ENCODE measurements at regions not wholly inside any gene's neighbourhood (a gene's known extent, or its start where the extent isn't known, plus 50 kb on each side); places are given as distances from the start of the nearest gene placed in this dataset.
"Not testable (repeated sequence)": the region's sequence is repeated elsewhere in the genome, so short reads cannot be mapped to it uniquely, and the experiment has no call there.

GRCh38 chr10:81603106-81603620, 271.8 kb upstream of the NRG3 start:
- DNase-seq (ENCODE audit: low spot score) = no peak

- not testable (repeated sequence) for DNase-seq (ENCODE audit: low spot score)
Observed at GRCh38 chr10:81644485-81644884, 230.5 kb upstream of the NRG3 start.

GRCh38 chr10:81655986-81656385, 219.0 kb upstream of the NRG3 start:
- DNase-seq (ENCODE audit: low spot score) = no peak

- no peak for DNase-seq (ENCODE audit: low spot score)
Observed at GRCh38 chr10:81662837-81663236, 212.2 kb upstream of the NRG3 start.

- DNase-seq (ENCODE audit: low spot score) = not testable (repeated sequence)
Observed at GRCh38 chr10:81664800-81665199, 210.2 kb upstream of the NRG3 start.

DNA sequence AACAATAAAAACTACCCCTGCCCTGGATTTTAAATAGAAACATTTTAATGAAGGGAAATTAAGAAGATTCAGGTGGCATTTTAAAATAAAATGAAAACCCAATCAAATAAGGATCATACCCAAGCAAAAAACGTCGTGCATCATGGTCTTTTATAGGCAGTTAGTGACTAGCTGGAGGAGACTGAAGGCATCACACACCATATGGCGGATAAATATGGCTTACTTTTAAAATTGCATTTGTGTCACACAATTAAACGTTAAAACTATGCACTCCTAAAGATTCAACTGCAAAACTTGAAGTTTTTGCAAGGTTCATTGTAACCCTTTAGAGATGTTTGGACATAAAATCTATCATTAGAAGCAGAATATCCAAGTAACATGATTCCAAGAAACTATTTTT, 200.1 kb upstream of the NRG3 start:
- no peak for DNase-seq (ENCODE audit: low spot score)

- no peak for DNase-seq (ENCODE audit: low spot score)
Observed at GRCh38 chr10:81679291-81679690, 195.7 kb upstream of the NRG3 start.

GRCh38 chr10:81680359-81680758, 194.6 kb upstream of the NRG3 start:
- no peak for DNase-seq (ENCODE audit: low spot score)

GRCh38 chr10:81688459-81688858, 186.5 kb upstream of the NRG3 start:
- DNase-seq (ENCODE audit: low spot score) = no peak

- DNase-seq (ENCODE audit: low spot score) = no peak
Observed at GRCh38 chr10:81696609-81697388, 178.2 kb upstream of the NRG3 start.

- no peak for DNase-seq (ENCODE audit: low spot score)
Observed at GRCh38 chr10:81704596-81704995, 170.4 kb upstream of the NRG3 start.

DNA sequence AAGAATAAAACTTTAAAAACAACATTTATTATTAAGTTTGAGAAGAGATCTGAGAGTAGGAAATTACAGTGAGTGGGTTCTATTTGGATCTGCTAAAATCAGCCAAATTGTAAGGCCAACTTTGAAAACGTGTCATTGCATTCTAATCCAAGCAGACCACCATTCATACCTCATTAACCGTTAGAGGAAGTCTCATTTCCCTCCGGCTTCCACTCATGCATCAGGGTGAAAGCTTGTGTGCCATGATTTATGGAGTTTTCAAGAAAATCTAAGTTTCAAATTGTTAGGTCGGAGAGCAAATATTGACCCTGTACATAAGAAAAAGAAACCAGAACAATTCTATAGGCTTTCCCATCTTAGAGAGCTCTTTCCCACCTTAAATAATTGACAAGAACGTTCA, 166.6 kb upstream of the NRG3 start:
- DNase-seq (ENCODE audit: low spot score) = no peak

DNA sequence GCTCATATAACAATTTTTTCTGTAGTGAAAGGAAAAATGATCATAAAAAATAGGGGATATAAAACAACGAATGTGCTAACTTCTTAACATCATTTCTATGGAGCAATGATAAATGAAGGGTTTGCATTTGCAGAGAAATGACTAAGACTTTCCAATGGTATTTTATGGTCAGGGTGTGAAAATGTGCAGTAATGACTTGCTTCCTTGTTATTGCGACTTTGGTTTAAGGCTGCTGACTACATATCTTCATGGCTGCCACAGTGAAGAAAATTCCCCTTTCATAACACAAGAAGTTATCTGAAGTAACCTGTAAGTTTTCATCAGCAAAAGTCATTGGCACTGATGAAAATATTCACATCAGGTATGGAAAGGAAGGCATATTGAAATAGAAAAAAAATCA, 166.1 kb upstream of the NRG3 start:
- DNase-seq (ENCODE audit: low spot score) = no peak

- DNase-seq (ENCODE audit: low spot score) = no peak
Observed at GRCh38 chr10:81722399-81722798, 152.6 kb upstream of the NRG3 start.

DNA sequence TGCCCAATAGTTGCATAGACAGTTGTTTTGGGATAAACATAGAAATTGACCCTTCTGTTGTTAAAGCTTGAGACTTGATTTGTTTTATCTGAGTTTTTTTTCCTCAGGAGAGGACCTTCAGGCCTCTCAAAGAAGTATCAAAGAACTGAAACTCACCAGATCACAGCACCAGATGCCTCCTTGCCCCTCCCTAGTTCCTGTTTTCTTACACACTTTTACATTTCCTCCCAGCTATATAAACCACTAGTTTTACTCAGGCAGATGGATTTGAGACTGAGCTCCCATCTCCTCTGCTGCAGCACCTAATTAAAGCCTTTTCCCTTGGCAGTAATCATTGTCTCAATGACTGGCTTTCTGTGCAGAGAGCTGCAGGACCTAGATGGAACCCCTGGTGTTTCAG, 150.6 kb upstream of the NRG3 start:
- DNase-seq (ENCODE audit: low spot score) = no peak

DNA sequence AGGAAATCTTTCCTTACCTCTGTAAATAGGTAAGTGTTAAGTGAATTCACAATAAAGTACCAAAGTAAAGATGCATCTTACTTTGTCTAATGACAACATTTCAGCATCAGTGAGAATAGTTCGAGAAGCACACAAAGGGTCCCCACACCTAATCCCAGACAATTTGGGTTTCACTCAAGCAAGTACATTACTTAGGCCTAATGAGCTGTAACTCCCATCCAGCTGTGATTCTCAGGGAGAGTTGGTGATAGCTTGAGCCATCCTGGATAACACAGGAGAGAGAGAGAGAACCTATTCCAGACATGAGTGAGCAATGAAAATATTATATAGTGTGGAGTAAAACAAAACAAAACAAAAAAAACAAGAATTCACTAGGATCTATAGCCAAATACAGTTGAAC, 149.1 kb upstream of the NRG3 start:
- DNase-seq (ENCODE audit: low spot score) = no peak

DNA sequence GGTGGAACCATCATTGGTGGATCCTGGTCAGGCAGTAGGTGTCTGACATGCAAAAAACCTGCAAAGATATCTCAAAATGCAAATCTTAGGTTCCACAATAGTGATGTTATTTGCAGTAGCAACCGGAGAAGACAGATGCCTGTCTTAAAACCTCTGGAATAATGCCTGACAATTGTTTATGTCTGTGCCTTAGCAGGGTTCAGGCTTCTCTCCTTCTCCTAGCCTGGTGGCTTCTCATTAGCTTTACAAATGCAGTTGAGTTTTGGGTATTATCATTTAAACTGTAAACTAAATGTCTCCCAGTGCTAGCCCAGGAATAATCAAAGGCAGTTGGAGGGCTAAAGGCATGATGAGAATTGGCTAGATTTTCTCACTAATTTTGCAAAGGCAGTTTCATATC, 146.3 kb upstream of the NRG3 start:
- DNase-seq (ENCODE audit: low spot score) = no peak

DNA sequence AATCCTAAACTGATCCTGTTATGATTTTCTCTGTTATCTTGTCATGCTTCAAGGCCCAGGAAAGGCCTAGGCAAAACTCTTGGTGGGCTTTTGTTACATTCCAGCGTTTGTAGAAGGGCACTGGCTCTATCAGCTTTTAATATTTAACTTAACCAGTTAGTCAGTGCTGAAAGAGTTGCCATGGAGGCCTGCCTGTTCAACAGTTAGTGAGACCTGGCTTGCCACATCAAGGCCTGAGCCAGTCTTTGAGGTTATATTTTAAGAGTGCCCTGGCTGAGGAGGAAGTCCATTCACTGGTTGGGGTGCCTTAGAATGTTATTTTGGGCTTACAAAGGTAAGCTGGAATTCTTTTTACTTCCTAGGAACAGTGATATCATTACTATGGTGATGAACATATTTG, 144.1 kb upstream of the NRG3 start:
- no peak for DNase-seq (ENCODE audit: low spot score)

- DNase-seq (ENCODE audit: low spot score) = no peak
Observed at GRCh38 chr10:81733542-81733941, 141.5 kb upstream of the NRG3 start.

DNA sequence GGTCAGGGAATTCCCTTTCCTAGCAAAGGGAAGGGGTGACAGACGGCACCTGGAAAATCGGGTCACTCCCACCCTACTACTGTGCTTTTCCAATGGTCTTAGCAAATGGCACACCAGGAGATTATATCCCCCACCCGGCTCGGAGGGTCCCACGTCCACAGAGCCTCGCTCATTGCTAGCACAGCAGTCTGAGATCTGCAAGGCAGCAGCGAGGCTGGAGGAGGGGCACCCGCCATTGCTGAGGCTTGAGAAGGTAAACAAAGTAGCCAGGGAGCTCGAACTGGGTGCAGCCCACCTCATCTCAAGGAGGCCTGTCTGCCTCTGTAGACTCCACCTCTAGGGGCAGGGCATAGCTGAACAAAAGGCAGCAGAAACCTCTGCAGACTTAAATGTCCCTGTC, 139.8 kb upstream of the NRG3 start:
- not testable (repeated sequence) for DNase-seq (ENCODE audit: low spot score)

- DNase-seq (ENCODE audit: low spot score) = no peak
Observed at GRCh38 chr10:81759111-81759510, 115.9 kb upstream of the NRG3 start.

DNA sequence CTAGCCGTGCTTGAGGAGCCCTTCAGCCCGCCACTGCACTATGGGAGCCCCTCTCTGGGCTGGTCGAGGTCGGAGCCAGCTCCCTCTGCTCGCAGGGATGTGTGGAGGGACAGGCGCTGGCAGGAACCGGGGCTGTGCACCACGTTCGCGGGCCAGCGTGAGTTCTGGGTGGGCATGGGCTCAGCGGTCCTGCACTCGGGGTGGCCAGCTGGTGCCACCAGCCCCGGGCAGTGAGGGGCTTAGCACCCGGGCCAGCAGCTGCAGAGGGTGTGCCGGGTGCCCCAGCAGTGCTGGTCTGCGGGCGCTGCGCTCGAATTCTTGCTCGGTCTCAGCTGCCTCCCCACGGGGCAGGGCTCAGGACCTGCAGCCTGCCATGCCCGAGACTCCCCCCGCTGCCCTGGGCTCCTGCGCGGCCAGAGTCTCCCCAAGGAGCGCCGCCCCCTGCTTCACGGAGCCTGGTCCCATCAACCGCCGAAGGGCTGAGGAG, 90.8 kb upstream of the NRG3 start:
- DNase-seq (ENCODE audit: low spot score) = no peak

DNA sequence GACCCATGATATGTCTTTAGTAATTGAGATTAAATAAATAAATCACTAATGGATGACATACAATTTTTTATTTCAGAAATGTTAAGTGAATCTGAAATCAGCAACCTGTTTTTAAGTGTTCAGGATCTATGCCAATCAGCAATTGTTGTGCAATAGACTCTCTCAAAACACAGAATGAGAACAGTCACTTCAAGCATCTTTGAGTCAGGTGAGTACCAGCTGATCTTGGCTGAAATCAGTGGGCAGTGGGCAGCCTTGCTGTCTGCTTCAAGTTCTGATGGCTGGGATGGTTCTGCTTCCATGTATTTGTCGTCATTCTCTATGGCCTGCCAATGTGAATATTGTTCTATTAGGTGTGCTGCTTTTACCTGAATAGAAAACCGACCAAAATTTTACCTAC, 82.3 kb upstream of the NRG3 start:
- no peak for DNase-seq (ENCODE audit: low spot score)

DNA sequence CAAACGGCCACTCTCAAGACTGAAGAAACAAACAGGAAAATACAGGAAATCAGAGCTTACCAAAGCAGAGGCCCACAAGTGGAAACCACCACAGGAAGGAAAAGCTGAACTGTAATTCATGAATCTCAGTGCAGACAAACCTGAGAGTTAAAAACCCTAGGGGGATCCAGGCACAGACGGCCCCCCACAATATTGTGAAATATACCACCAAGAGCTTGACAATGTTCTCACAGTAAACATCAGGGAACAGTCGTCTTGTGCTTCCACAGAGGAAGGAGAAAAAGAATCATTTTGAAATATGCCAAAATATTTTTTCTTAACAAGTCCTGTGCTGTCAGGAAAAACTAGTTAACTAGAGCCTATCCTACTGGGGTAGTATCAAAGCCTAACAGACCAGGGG, 68.2 kb upstream of the NRG3 start:
- no peak for DNase-seq (ENCODE audit: low spot score)
